Bronchial epithelial cell (primary cell): ENCODE measurements at regions not wholly inside any gene's neighbourhood (a gene's known extent, or its start where the extent isn't known, plus 50 kb on each side); places are given as distances from the start of the nearest gene placed in this dataset.

ENCODE experiments used
- DNase-seq: peaks from one replicate; pipeline ENCODE4 v3.0.0-alpha.2; 2010; ENCODE audit warnings: low read depth
- FAIRE-seq: peaks from 2 replicates; lab custom pipeline; 2011; peaks lifted over from hg19 to GRCh38; lab: Jason Lieb, UNC
- H3K27me3 ChIP-seq: 2 replicates; pipeline ENCODE4 v1.5.1; 2011; ENCODE audit warnings: low read length; ENCODE audit not compliant: control insufficient read depth, insufficient read depth
- H3K36me3 ChIP-seq: 2 replicates; pipeline ENCODE4 v1.5.1; 2011; ENCODE audit warnings: low read length; ENCODE audit not compliant: control insufficient read depth, insufficient read depth
- H3K4me3 ChIP-seq: 2 replicates; pipeline ENCODE4 v1.5.1; 2011; ENCODE audit warnings: mild to moderate bottlenecking, low read depth, low read length, control low read depth
- CTCF ChIP-seq: IDR thresholded peaks from 2 replicates; pipeline ENCODE4 v1.5.1; 2011; ENCODE audit warnings: mild to moderate bottlenecking, moderate library complexity, low read length, control low read depth, inconsistent platforms; ENCODE audit not compliant: insufficient read depth, severe bottlenecking

- FAIRE-seq (no peak), DNase-seq (no peak)
- no peaks in the 10 kb centered on the region for H3K27me3 ChIP-seq
- H3K4me3 ChIP-seq = no peak overlapping the region
- TF ChIP-seq CTCF = no peak
- no peaks in the 10 kb centered on the region for H3K36me3 ChIP-seq
Measured at GRCh38 chr4:61085534-61085933, 114.6 kb upstream of the ADGRL3 start.

- FAIRE-seq (no peak), DNase-seq (no peak)
- TF ChIP-seq CTCF = no peak
- Histone ChIP-seq H3K4me3 (no peak overlapping the region), H3K27me3 (no peaks in the 10 kb centered on the region), H3K36me3 (no peaks in the 10 kb centered on the region)
Measured at GRCh38 chr4:61086357-61086756, 113.8 kb upstream of the ADGRL3 start.

- no peaks in the 10 kb centered on the region for H3K27me3 ChIP-seq
- no peak for FAIRE-seq
- no peak for TF ChIP-seq CTCF
- no peak for DNase-seq
- no peak overlapping the region for H3K4me3 ChIP-seq
- H3K36me3 ChIP-seq = no peaks in the 10 kb centered on the region
Measured at GRCh38 chr4:61086979-61087378, 113.1 kb upstream of the ADGRL3 start.

- no peak for FAIRE-seq
Measured at GRCh38 chr4:61094854-61095598, 105.1 kb upstream of the ADGRL3 start.

GRCh38 chr4:61128682-61129081 is 71.4 kb upstream of the ADGRL3 start:
- no peak for TF ChIP-seq CTCF
- DNase-seq = no peak
- H3K4me3 ChIP-seq = no peak overlapping the region
- H3K36me3 ChIP-seq = no peaks in the 10 kb centered on the region
- no peak for FAIRE-seq
- H3K27me3 ChIP-seq = no peaks in the 10 kb centered on the region

More at GRCh38 chr4:61094854-61095598, 105.1 kb upstream of the ADGRL3 start:
- DNase-seq = peak; percentile 3
- Histone ChIP-seq H3K36me3 (no peaks in the 10 kb centered on the region), H3K27me3 (no peaks in the 10 kb centered on the region), H3K4me3 (no peak overlapping the region)
- no peak for TF ChIP-seq CTCF

- H3K4me3 ChIP-seq = no peak overlapping the region
- no peak for FAIRE-seq
- DNase-seq = no peak
- no peaks in the 10 kb centered on the region for H3K36me3 ChIP-seq
- no peak for TF ChIP-seq CTCF
- no peaks in the 10 kb centered on the region for H3K27me3 ChIP-seq
Measured at GRCh38 chr4:61129971-61130370, 70.2 kb upstream of the ADGRL3 start.
